Aorta (tissue), 5 donors: ENCODE measurements at regions not wholly inside any gene's neighbourhood (a gene's known extent, or its start where the extent isn't known, plus 50 kb on each side); places are given as distances from the start of the nearest gene placed in this dataset.
A peak's percentile ranks its signal among the peaks of the same experiment; 100 is the strongest.

Source experiments
- ATAC-seq: fragments of 200-7000 bp; cut with Tn5 transposase; one replicate; pipeline ENCODE4 v1.9.1; 2022; ENCODE audit warnings: moderate library complexity; ENCODE audit not compliant: low FRiP score
- DNase-seq, 2 donors: peaks; one replicate each; pipeline ENCODE4 v3.0.0-alpha.2; 2020
- H3K27ac ChIP-seq, 2 donors: one replicate each; pipeline ENCODE4 v1.5.1; 2013; ENCODE audit warnings: low read length in 2 of 2, mild to moderate bottlenecking in 2 of 2, moderate library complexity in 2 of 2, control low read depth in 1 of 2, inconsistent platforms in 1 of 2, low read depth in 1 of 2
- H3K27me3 ChIP-seq, 2 donors: one replicate each; pipeline ENCODE4 v1.6.1; 2013; ENCODE audit warnings: control low read depth in 1 of 2, low read length in 1 of 2, mild to moderate bottlenecking in 1 of 2, moderate library complexity in 1 of 2; ENCODE audit not compliant: insufficient read depth in 2 of 2, control insufficient read depth in 1 of 2
- H3K36me3 ChIP-seq, 2 donors: one replicate each; pipeline ENCODE4 v1.6.1; 2013; ENCODE audit warnings: control low read depth in 1 of 2, low read length in 1 of 2, mild to moderate bottlenecking in 1 of 2; ENCODE audit not compliant: insufficient read depth in 2 of 2, control insufficient read depth in 1 of 2
- H3K4me1 ChIP-seq, 2 donors: one replicate each; pipeline ENCODE4 v1.6.1; 2013; ENCODE audit warnings: low read length in 2 of 2, control low read depth in 1 of 2, mild to moderate bottlenecking in 1 of 2, moderate library complexity in 1 of 2; ENCODE audit not compliant: insufficient read depth in 2 of 2, control insufficient read depth in 1 of 2
- H3K4me3 ChIP-seq, 2 donors: one replicate each; pipeline ENCODE4 v1.5.1; 2013; ENCODE audit warnings: low read length in 2 of 2, control low read depth in 1 of 2, mild to moderate bottlenecking in 1 of 2
- H3K9me3 ChIP-seq: one replicate; pipeline ENCODE4 v1.6.1; 2013; ENCODE audit warnings: mild to moderate bottlenecking, low read length; ENCODE audit not compliant: control insufficient read depth
- WGBS, 2 donors: extraction: QIAGEN DNeasy Blood & Tissue Kit; methylation state at CpG; one replicate each; pipeline ENCODE4 v1.1.7; 2013; 5-methylcytosine and 5-hydroxymethylcytosine counted together
- intact Hi-C, 2 donors: fragments of 100-400 bp; cut with DNase I; formaldehyde crosslinking; loops; one replicate each; pipeline versions ENCODE4 v1.14.2 to v1.15.0; 2022
- donor health status: healthy with polysubstance abuse.
- donor health status: Bipolar disorder and iron deficiency.
- donor health status: DM: no; HTN: no; CAD: no.
- donor health status: DM: no; HTN: no; CAD: no.
- donor health status: DM: yes; HTN: yes; CAD: no.

DNA sequence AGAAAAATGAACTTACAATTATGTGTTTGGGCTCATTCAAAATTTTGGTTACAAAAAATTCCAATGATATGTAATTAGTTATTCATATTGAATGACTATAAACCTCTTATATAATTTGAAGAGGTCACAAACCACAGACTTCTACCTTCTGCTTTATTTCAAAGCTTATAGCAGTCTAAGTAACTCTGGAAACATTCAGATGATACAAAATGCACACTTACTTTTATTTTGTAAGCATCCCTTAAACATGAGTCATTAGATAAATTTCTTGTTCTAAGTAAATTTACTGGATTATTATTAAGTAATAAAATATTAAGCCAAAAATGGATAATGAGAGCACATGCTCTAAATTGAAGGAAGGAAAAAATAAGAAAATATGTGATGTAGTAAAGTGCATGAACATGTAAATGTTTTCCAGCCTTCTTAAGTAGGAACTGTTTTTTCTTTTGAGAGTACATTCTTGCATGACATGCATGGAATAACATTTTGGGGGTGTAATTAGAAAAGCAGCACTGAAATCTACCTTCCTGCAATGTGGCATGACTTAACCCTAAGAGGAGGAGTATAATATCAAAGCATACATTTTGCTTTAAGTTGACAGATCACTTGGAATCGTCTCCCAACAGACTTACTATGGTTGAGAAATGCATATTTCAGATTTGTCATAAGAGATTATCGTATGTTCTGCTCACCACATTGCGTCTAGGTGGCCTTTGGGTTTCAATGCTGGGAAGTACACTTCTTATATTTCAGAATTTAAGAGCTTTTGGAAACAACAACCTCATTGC is 372.7 kb upstream of the HSF2 start:
- H3K27me3 ChIP-seq: no peaks in the 10 kb centered on the region
- no peaks in the 10 kb centered on the region for H3K36me3 ChIP-seq
- no peaks in the 10 kb centered on the region for H3K9me3 ChIP-seq
- intact Hi-C loops: no loop called here
- H3K27ac ChIP-seq: no peak overlapping the region
- no peak for DNase-seq
- no peak overlapping the region for H3K4me3 ChIP-seq
- 77 to 82% methylated on average over 3 of the region's 3 CpGs for WGBS, 2 donors
- ATAC-seq: no peak
- no peaks in the 10 kb centered on the region for H3K4me1 ChIP-seq

- Histone ChIP-seq H3K27ac (no peak overlapping the region), H3K27me3 (no peaks in the 10 kb centered on the region), H3K4me3 (no peak overlapping the region), H3K4me1 (no peaks in the 10 kb centered on the region), H3K36me3 (no peaks in the 10 kb centered on the region), H3K9me3 (no peaks in the 10 kb centered on the region)
- ATAC-seq (no peak), DNase-seq (no peak)
- WGBS, 2 donors: 87 to 89% methylated on average over 5 of the region's 5 CpGs
- intact Hi-C loops: no loop called here
These were observed 370.4 kb upstream of the HSF2 start for GRCh38 chr6:122028933-122029522.

DNA sequence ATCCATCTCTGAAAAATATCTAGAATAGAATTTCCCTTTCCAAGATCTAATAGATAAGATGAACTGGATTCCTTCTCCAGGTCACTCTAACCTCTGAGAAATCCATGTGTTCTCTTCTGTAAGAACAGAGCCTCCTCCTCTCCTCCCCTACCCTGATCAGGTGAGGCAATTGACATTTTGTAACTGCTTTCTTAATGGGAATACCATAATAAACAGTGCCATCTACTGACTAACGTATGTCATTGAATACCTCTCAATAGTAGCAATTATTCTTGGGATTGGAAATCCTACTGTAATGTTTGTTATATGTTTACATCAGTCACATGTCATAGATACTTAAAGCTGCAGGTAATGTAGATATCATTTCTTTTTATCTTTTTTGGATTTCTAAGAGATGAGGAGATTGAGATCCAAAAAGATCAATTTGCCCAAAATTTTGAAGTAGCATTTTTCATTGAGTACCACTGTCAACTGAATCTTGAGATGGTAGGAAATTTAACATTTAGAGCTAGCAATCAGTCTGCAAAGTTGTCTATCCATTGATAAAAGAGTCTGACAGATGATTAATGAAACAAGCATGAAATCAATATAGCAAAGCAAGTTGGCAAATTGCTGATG is 365.8 kb upstream of the HSF2 start:
- WGBS, 2 donors: 1 to 3% methylated on average over 1 of the region's 1 CpG
- intact Hi-C loops: loop anchor here (2.0 to 10.0 kb wide), 5 partner anchors 151 to 711 kb away; partner anchors contain the start of gene TBC1D32 (in 1 of the 2)
- Histone ChIP-seq H3K4me1 (no peaks in the 10 kb centered on the region), H3K36me3 (no peaks in the 10 kb centered on the region), H3K27ac (no peak overlapping the region), H3K27me3 (no peaks in the 10 kb centered on the region), H3K9me3 (no peaks in the 10 kb centered on the region), H3K4me3 (no peak overlapping the region)
- ATAC-seq (peak; percentile 85), DNase-seq (no peak)

DNA sequence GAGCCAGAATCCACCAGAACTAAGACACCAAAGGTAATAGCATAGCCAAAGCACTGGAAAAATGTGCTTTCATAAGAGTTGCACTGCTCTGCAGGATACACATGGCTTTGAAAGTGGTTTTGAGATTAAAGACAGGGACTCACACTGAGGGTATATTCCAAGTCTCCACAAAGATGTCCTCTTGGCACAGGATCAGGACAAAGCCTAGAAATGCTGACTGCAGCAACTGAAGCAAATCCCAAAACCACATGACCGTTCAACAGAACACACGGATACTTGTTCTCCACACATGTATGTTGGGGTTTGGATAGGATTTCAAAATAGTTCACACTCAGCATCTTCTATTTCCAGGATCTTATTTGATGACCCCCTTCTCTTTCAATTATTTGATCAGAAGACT is 364.3 kb upstream of the HSF2 start:
- no peaks in the 10 kb centered on the region for H3K9me3 ChIP-seq
- no peak overlapping the region for H3K27ac ChIP-seq
- intact Hi-C loops: loop anchor here in 1 of 2 donors (10.0 kb wide), 3 partner anchors 150 to 700 kb away; partner anchors contain the start of gene TBC1D32
- no peaks in the 10 kb centered on the region for H3K27me3 ChIP-seq
- 79 to 82% methylated on average over 2 of the region's 2 CpGs for WGBS, 2 donors
- no peaks in the 10 kb centered on the region for H3K36me3 ChIP-seq
- no peaks in the 10 kb centered on the region for H3K4me1 ChIP-seq
- no peak for ATAC-seq
- H3K4me3 ChIP-seq: no peak overlapping the region
- DNase-seq: no peak

- WGBS, 2 donors: 89 to 93% methylated on average over 2 of the region's 2 CpGs
These were observed 359.2 kb upstream of the HSF2 start for GRCh38 chr6:122040261-122040660.

DNA sequence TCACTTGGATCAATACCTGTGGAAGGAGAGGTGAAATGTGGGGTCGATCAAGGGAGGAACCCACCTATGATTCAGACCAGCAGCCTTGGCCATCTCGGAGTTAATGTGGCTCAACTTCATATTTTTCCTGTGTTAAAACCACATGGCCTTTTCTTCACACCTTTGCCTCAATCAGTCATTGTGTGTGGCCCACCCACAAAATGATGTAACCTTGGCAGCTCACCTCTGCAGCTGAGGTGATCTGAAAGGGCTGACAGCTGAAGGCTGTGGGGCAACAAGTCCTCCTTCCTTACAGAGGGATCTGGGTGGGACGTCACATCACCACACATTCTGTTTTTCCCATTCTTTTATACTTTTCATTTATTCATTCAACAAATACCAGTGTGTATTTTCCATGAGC is 357.1 kb upstream of the HSF2 start:
- H3K27ac ChIP-seq: no peak overlapping the region
- WGBS, 2 donors: 93 to 99% methylated on average over 3 of the region's 3 CpGs

More at GRCh38 chr6:122040261-122040660, 359.2 kb upstream of the HSF2 start:
- no peaks in the 10 kb centered on the region for H3K36me3 ChIP-seq
- H3K9me3 ChIP-seq: no peaks in the 10 kb centered on the region
- no peaks in the 10 kb centered on the region for H3K27me3 ChIP-seq
- H3K27ac ChIP-seq: no peak overlapping the region
- DNase-seq: no peak
- no peaks in the 10 kb centered on the region for H3K4me1 ChIP-seq
- ATAC-seq: no peak
- H3K4me3 ChIP-seq: no peak overlapping the region
- intact Hi-C loops: no loop called here

DNA sequence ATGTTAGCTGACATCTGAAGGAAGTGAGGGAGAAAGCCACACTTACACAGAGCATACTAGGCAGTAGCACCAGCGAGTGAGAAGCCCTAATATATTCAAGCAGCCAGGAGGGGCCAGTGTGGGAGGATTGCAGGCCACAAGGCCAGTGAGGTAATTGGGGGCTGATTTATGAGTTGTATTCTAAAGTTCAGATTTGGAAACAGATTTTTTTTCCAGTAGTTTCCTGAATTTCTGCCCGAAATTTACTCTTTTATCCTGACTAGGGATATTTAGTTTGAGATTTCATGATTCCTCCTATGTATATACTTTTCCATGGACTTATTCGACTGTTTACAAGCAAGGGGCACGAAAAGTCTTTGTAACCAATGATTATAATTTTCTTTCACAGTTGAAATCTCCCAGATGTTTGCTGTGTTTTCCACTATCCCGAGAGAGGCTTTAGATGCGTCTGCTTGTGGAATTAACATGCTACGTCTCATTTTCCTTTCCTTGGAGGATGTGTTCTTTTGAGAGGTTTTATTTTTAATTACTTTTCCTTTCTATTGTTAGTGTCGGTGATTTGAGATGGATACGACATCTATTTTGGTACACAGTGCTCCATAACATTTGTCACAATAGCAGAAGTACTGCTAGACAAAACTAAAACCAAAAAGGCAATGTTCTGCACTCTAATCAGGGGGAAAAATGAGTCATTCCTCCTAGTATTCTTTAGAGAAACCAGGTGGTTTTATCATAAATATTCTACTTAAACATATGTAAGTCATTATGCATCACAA is 356.3 kb upstream of the HSF2 start:
- intact Hi-C loops: no loop called here
- 84 to 85% methylated on average over 9 of the region's 9 CpGs for WGBS, 2 donors
- no peak overlapping the region for H3K27ac ChIP-seq

More for the DNA sequence above, 357.1 kb upstream of the HSF2 start:
- Histone ChIP-seq H3K36me3 (no peaks in the 10 kb centered on the region), H3K4me3 (no peak overlapping the region), H3K27me3 (no peaks in the 10 kb centered on the region), H3K9me3 (no peaks in the 10 kb centered on the region), H3K4me1 (no peaks in the 10 kb centered on the region)
- DNase-seq: no peak
- intact Hi-C loops: no loop called here
- ATAC-seq: no peak

GRCh38 chr6:122048570-122048969 is 350.9 kb upstream of the HSF2 start:
- 81 to 87% methylated on average over 3 of the region's 3 CpGs for WGBS, 2 donors
- H3K4me1 ChIP-seq: no peaks in the 10 kb centered on the region
- DNase-seq (no peak), ATAC-seq (no peak)
- no peak overlapping the region for H3K27ac ChIP-seq
- no peaks in the 10 kb centered on the region for H3K9me3 ChIP-seq
- peaks cover 0 to 2% of the 10 kb centered on the region in 2 donors for H3K27me3 ChIP-seq
- no peaks in the 10 kb centered on the region for H3K36me3 ChIP-seq
- H3K4me3 ChIP-seq: no peak overlapping the region
- intact Hi-C loops: no loop called here

More for the DNA sequence above, 356.3 kb upstream of the HSF2 start:
- ATAC-seq (no peak), DNase-seq (no peak)
- no peak overlapping the region for H3K4me3 ChIP-seq
- H3K27me3 ChIP-seq: no peaks in the 10 kb centered on the region
- H3K9me3 ChIP-seq: no peaks in the 10 kb centered on the region
- no peaks in the 10 kb centered on the region for H3K4me1 ChIP-seq
- H3K36me3 ChIP-seq: no peaks in the 10 kb centered on the region
